NT2/D1 (cell line): ENCODE measurements at regions not wholly inside any gene's neighbourhood (a gene's known extent, or its start where the extent isn't known, plus 50 kb on each side); places are given as distances from the start of the nearest gene placed in this dataset.
"Not testable (repeated sequence)": the region's sequence is repeated elsewhere in the genome, so short reads cannot be mapped to it uniquely, and the experiment has no call there.

Source experiments
- DNase-seq: peaks from one replicate; pipeline ENCODE4 v3.0.0-alpha.2; 2011; ENCODE audit warnings: low read depth, low spot score
- H3K27me3 ChIP-seq: 2 replicates; pipeline ENCODE4 v1.6.0; 2011; ENCODE audit warnings: mild to moderate bottlenecking; ENCODE audit not compliant: insufficient read length, insufficient read depth
- H3K36me3 ChIP-seq: 2 replicates; pipeline ENCODE4 v1.6.1; 2011; ENCODE audit warnings: mild to moderate bottlenecking, low read length, mixed read lengths; ENCODE audit not compliant: insufficient read depth, insufficient read length
- H3K4me1 ChIP-seq: 2 replicates; pipeline ENCODE4 v1.5.1; 2011; ENCODE audit not compliant: insufficient read depth, insufficient read length
- H3K4me3 ChIP-seq: 2 replicates; pipeline ENCODE4 v1.5.1; 2011; ENCODE audit warnings: low read depth; ENCODE audit not compliant: insufficient read length
- H3K9ac ChIP-seq: 2 replicates; pipeline ENCODE4 v1.6.0; 2011; ENCODE audit warnings: low read depth; ENCODE audit not compliant: insufficient read length
- H3K9me3 ChIP-seq: 2 replicates; pipeline ENCODE4 v1.5.1; 2011; ENCODE audit warnings: mild to moderate bottlenecking, low read length; ENCODE audit not compliant: insufficient read depth
- SUZ12 ChIP-seq: IDR thresholded peaks from 2 replicates; pipeline ENCODE4 v1.6.1; 2011; ENCODE audit not compliant: insufficient read length, insufficient read depth; ENCODE audit errors: extremely low read depth
- YY1 ChIP-seq: IDR thresholded peaks from 2 replicates; pipeline ENCODE4 v1.6.1; 2011; ENCODE audit not compliant: insufficient read length, insufficient read depth
- ZNF274 ChIP-seq: IDR thresholded peaks from 2 replicates; pipeline ENCODE4 v1.6.1; 2011; ENCODE audit warnings: mild to moderate bottlenecking, low read depth, low read length

DNA sequence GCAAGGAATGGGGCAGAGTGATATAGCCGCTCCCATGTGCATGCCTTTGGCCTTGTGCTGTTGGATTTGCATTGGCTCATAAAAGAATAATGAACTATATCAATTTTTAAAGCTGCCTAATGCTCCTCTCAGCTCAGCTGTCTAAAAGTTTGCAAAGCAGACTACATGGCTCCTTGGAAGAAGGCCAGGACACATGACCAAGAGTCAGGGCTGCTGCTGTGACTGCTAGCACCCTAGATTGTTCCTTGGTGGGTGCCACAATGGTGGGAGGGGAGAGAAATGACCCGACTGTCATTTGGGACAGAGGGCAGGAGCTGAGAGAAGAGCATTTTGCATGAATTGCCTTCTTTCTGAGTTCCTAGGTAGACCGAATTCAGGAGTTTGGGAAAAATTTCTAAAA, 307.9 kb downstream of the PDCD6IP start:
- Histone ChIP-seq H3K27me3 (no peaks in the 10 kb centered on the region), H3K4me1 (no peaks in the 10 kb centered on the region), H3K9ac (no peak overlapping the region), H3K4me3 (no peak overlapping the region), H3K36me3 (no peaks in the 10 kb centered on the region), H3K9me3 (no peaks in the 10 kb centered on the region)
- no peak for DNase-seq
- TF ChIP-seq SUZ12: no peak
- TF ChIP-seq YY1: no peak
- TF ChIP-seq ZNF274: no peak

DNA sequence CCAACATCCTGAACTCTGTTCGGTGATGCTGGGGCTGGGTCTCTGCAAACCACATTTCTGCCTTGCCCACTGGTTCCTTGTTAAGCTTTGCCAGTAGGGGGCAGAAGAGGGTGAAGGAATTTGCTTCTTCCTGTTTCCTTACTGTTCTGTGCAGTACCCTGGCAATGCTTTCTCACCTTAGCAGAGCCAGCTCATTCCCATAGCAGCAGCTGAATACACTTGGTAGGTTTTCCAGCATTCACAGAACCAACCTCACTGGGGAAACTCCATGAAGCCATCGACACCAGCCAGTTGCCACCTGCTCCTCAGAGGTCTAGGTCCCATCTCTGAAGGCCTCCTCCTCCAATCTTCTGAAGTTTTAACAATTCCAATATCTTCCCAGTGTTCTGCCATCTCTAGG, 308.4 kb downstream of the PDCD6IP start:
- peak; percentile 56 for DNase-seq
- Histone ChIP-seq H3K4me3 (no peak overlapping the region), H3K9me3 (no peaks in the 10 kb centered on the region), H3K9ac (no peak overlapping the region), H3K4me1 (no peaks in the 10 kb centered on the region), H3K36me3 (no peaks in the 10 kb centered on the region), H3K27me3 (no peaks in the 10 kb centered on the region)
- TF ChIP-seq YY1 (no peak), ZNF274 (no peak), SUZ12 (no peak)

DNA sequence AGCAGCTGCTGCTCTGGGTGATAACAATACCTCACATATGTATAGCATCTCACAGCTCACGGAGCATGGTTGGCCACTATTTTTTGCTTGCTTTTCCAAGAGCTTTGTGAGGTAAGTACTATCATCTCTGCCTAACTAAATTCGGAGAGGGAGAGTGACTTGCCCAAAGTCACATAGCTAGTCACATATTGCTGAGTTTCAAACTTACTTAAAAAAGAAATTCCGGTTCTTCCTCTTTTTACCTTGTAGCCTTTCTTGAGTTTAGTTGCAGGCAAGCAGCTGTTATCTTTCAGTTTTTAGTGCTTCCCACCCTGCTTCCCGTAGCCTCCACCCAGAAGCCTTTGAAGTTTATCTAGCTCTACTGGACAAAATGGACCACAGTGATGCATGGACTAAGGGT, 309.2 kb downstream of the PDCD6IP start:
- H3K27me3 ChIP-seq: no peaks in the 10 kb centered on the region
- no peak for DNase-seq
- no peaks in the 10 kb centered on the region for H3K9me3 ChIP-seq
- H3K36me3 ChIP-seq: no peaks in the 10 kb centered on the region
- H3K9ac ChIP-seq: no peak overlapping the region
- H3K4me1 ChIP-seq: no peaks in the 10 kb centered on the region
- TF ChIP-seq SUZ12 (no peak), YY1 (no peak), ZNF274 (no peak)
- no peak overlapping the region for H3K4me3 ChIP-seq

DNA sequence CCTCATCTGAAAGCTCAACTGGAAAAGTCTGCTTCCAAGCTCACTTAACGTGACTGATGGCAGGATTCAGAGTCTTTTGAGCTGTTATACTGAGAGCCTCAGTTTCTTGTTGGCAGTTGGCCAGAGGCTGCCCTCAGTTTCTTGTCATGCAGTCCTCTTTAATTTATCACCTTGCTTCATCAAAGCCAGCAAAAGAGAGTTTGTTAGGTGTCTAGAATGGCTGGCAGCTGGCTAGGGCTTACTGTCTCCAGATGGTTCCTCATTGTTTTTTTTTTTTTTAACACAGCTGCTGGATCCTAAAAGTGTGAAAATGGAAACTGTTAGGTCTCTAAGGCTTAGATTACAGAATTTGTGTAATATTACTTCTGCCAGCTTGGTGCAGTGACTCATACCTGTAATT, 310.6 kb downstream of the PDCD6IP start:
- Histone ChIP-seq H3K4me3 (no peak overlapping the region), H3K36me3 (no peaks in the 10 kb centered on the region), H3K9ac (no peak overlapping the region), H3K9me3 (no peaks in the 10 kb centered on the region), H3K4me1 (no peaks in the 10 kb centered on the region), H3K27me3 (no peaks in the 10 kb centered on the region)
- no peak for DNase-seq
- TF ChIP-seq SUZ12 (no peak), YY1 (no peak), ZNF274 (no peak)

DNA sequence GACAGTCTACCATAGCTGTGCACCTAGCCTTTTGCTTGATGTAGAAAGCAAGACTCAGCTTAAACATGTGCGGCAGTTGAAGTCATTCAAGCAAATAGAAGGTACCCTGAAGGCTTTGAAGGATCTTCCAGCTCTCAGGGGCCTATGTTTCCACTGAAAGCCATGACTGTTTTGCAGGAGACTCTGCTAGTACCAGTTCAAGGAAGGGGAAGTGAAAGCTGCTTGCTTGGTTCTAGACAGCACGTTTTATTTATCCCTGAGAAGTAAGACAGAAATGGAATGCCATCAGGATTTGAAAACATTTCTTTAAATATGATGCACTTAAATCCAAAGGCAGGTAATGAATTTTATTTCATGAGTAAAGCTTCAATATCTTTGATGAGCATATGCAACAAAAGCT, 311.4 kb downstream of the PDCD6IP start:
- Histone ChIP-seq H3K9ac (no peak overlapping the region), H3K9me3 (no peaks in the 10 kb centered on the region), H3K27me3 (no peaks in the 10 kb centered on the region), H3K36me3 (no peaks in the 10 kb centered on the region), H3K4me3 (no peak overlapping the region), H3K4me1 (no peaks in the 10 kb centered on the region)
- TF ChIP-seq ZNF274: no peak
- TF ChIP-seq YY1: no peak
- no peak for TF ChIP-seq SUZ12
- no peak for DNase-seq

DNA sequence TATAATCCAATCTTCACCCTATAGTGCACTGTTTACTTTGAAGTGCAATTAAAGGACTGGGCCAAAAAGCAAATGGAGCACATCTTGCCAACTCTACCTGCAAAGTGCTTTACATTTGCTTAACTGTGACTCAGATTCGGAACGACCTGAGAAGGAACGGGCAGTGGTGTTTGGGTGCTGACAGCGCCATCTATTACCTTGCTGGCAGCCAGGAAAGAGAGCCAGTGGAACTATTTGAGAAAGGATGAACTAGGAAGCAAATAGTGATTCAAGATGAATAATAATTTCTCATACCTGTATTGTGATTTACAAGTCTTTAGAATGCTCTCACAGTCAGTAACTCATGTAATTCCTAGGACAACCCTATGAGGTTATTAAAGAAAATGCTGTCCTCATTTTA, 312.9 kb downstream of the PDCD6IP start:
- no peak for DNase-seq
- H3K9me3 ChIP-seq: no peaks in the 10 kb centered on the region
- TF ChIP-seq ZNF274: no peak
- TF ChIP-seq YY1: no peak
- no peak for TF ChIP-seq SUZ12
- no peaks in the 10 kb centered on the region for H3K27me3 ChIP-seq
- H3K4me1 ChIP-seq: no peaks in the 10 kb centered on the region
- no peaks in the 10 kb centered on the region for H3K36me3 ChIP-seq
- no peak overlapping the region for H3K9ac ChIP-seq
- no peak overlapping the region for H3K4me3 ChIP-seq

DNA sequence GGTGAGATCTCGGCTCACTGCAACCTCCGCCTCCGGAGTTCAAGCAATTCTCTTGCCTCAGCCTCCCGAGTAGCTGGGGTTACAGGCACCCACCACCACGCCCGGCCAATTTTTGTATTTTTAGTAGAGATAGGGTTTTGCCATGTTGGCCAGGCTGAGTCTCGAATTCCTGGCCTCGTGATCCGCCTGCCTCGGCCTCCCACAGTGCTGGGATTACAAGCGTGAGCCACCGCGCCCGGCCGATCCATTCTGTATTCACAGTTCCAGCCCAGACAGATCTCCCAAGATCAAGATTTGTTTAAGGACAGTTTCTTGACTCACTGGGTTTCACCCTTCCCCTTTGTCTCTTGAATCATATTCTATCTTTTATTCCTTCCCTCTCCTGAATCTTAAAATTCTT, 313.8 kb downstream of the PDCD6IP start:
- not testable (repeated sequence) for DNase-seq, H3K9me3 ChIP-seq, H3K4me1 ChIP-seq, H3K27me3 ChIP-seq, H3K36me3 ChIP-seq, H3K4me3 ChIP-seq, H3K9ac ChIP-seq

DNA sequence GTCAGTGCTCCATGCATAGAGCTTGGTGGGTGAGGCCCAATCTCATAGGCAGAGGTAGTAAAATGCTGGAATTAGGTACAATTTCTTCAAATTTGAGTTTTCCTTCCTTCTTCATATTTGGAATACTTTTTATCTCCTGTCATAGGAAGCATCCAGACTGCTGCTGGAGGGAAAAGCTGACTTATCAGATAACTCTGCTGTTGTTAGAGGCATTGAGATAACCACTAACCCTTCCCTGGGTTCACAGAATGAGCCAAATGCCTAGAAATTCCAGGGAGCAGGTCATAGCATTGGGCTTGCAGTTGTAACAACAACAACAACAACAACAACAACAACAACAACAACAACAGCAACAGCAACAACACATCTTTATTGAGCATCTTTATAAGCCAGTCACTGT, 332.7 kb downstream of the PDCD6IP start:
- Histone ChIP-seq H3K9ac (no peak overlapping the region), H3K9me3 (peaks cover 11% of the 10 kb centered on the region), H3K27me3 (no peaks in the 10 kb centered on the region), H3K4me3 (no peak overlapping the region), H3K4me1 (no peaks in the 10 kb centered on the region), H3K36me3 (no peaks in the 10 kb centered on the region)
- no peak for TF ChIP-seq SUZ12
- TF ChIP-seq YY1: no peak
- no peak for TF ChIP-seq ZNF274
- DNase-seq: no peak
